IMR-90 (cell line): ENCODE measurements at regions not wholly inside any gene's neighbourhood (a gene's known extent, or its start where the extent isn't known, plus 50 kb on each side); places are given as distances from the start of the nearest gene placed in this dataset.

Source experiments
- CEBPB ChIP-seq: IDR thresholded peaks from 2 replicates; pipeline ENCODE4 v1.6.1; 2012; ENCODE audit warnings: low read depth, low read length, improper control_type of control experiment
- CHD1 ChIP-seq: IDR thresholded peaks from 2 replicates; pipeline ENCODE4 v1.6.1; 2012; ENCODE audit warnings: low read depth, low read length, improper control_type of control experiment
- MAZ ChIP-seq: IDR thresholded peaks from 2 replicates; pipeline ENCODE4 v1.6.1; 2012; ENCODE audit warnings: low read depth, mild to moderate bottlenecking, low read length, improper control_type of control experiment, moderate library complexity, borderline replicate concordance
- MXI1 ChIP-seq: IDR thresholded peaks from 2 replicates; pipeline ENCODE4 v1.6.1; 2012; ENCODE audit warnings: low read depth, mild to moderate bottlenecking, low read length, moderate library complexity, borderline replicate concordance
- POLR2A ChIP-seq: IDR thresholded peaks from 2 replicates; pipeline ENCODE4 v1.6.1; 2012; ENCODE audit warnings: mild to moderate bottlenecking, low read depth, low read length
- RAD21 ChIP-seq: IDR thresholded peaks from 2 replicates; pipeline ENCODE4 v1.6.1; 2012; ENCODE audit warnings: low read length, improper control_type of control experiment
- RCOR1 ChIP-seq: IDR thresholded peaks from 2 replicates; pipeline ENCODE4 v1.6.1; 2012; ENCODE audit warnings: mild to moderate bottlenecking, low read length, improper control_type of control experiment; ENCODE audit not compliant: insufficient replicate concordance
- RFX5 ChIP-seq: IDR thresholded peaks from 2 replicates; pipeline ENCODE4 v1.8.0; 2012; ENCODE audit warnings: low read depth, mild to moderate bottlenecking, low read length, moderate library complexity
- TF ChIP-seq, protein P1 (sequence below): conservative IDR thresholded peaks from 2 replicates; pipeline ENCODE4 v1.5.1; 2012; ENCODE audit warnings: mild to moderate bottlenecking, low read depth, low read length, improper control_type of control experiment
- TF ChIP-seq, protein P2 (sequence below): fragments of 150-350 bp; IDR thresholded peaks from 2 replicates; pipeline ENCODE4 v1.6.1; 2017; ENCODE audit warnings: mild to moderate bottlenecking, antibody characterized with exemption, low read length, low read depth
- TF ChIP-seq, protein P3 (sequence below): fragments of 150-350 bp; IDR thresholded peaks from 2 replicates; pipeline ENCODE4 v1.6.1; 2016; ENCODE audit warnings: low read depth, mild to moderate bottlenecking, low read length, moderate library complexity, borderline replicate concordance

DNA sequence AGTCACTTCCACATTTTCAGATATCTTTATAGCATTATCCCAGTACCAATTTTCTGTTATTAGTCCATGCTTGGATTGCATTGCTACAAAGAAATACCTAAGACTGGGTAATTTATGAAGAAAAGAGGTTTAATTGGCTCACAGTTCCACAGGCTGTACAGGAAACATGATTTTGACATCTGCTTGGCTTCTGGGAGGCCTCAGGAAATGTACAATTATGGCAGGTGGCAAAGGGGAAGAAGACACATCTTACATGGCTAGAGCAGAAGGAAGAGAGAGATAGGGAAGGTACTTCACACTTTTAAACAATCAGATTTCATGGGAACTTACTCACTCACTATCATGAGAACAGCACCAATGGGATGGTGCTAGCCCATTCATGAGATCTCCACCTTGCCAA is 172.3 kb upstream of the GPR149 start:
- TF ChIP-seq RAD21 (no peak), MXI1 (no peak), POLR2A (no peak), RFX5 (no peak), CEBPB (no peak), RCOR1 (no peak), MAZ (no peak), CHD1 (no peak)
- TF ChIP-seq, protein P1, sequence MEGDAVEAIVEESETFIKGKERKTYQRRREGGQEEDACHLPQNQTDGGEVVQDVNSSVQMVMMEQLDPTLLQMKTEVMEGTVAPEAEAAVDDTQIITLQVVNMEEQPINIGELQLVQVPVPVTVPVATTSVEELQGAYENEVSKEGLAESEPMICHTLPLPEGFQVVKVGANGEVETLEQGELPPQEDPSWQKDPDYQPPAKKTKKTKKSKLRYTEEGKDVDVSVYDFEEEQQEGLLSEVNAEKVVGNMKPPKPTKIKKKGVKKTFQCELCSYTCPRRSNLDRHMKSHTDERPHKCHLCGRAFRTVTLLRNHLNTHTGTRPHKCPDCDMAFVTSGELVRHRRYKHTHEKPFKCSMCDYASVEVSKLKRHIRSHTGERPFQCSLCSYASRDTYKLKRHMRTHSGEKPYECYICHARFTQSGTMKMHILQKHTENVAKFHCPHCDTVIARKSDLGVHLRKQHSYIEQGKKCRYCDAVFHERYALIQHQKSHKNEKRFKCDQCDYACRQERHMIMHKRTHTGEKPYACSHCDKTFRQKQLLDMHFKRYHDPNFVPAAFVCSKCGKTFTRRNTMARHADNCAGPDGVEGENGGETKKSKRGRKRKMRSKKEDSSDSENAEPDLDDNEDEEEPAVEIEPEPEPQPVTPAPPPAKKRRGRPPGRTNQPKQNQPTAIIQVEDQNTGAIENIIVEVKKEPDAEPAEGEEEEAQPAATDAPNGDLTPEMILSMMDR, result no peak
- TF ChIP-seq, protein P2, sequence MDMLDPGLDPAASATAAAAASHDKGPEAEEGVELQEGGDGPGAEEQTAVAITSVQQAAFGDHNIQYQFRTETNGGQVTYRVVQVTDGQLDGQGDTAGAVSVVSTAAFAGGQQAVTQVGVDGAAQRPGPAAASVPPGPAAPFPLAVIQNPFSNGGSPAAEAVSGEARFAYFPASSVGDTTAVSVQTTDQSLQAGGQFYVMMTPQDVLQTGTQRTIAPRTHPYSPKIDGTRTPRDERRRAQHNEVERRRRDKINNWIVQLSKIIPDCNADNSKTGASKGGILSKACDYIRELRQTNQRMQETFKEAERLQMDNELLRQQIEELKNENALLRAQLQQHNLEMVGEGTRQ, result no peak
- TF ChIP-seq, protein P3, sequence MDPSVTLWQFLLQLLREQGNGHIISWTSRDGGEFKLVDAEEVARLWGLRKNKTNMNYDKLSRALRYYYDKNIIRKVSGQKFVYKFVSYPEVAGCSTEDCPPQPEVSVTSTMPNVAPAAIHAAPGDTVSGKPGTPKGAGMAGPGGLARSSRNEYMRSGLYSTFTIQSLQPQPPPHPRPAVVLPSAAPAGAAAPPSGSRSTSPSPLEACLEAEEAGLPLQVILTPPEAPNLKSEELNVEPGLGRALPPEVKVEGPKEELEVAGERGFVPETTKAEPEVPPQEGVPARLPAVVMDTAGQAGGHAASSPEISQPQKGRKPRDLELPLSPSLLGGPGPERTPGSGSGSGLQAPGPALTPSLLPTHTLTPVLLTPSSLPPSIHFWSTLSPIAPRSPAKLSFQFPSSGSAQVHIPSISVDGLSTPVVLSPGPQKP, result no peak
